ENCODE measurements at regions not wholly inside any gene's neighbourhood (a gene's known extent, or its start where the extent isn't known, plus 50 kb on each side); places are given as distances from the start of the nearest gene placed in this dataset.

DNA sequence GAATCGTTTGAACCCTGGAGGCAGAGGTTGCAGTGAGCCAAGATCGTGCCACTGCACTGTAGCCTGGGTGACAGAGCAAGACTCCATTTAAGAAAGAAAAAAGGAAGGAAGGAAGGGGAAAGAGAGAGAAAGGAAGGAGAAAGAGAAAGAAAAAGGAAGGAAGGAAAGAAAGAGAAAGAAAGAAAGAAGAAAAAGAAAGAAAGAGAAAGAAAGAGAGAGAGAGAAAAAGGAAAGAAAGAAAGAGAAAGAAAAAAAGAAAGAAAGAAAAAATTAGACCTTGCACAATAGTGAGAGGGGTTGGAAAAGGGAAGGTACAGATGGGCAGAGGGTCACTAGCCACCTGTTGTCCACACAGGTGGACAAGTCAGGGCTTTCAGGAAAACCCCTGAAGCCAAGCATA lies 57.6 kb upstream of the RTL6 start:
- no peak for DNase-seq (ENCODE audit: low spot score)

GRCh38 chr22:44555046-44555445 lies 57.0 kb upstream of the RTL6 start:
- no peak for DNase-seq (ENCODE audit: low spot score)

GRCh38 chr22:44554411-44554810 lies 56.4 kb upstream of the RTL6 start:
- no peak for DNase-seq (ENCODE audit: low spot score)

GRCh38 chr22:44550711-44551491 lies 52.9 kb upstream of the RTL6 start:
- peak; percentile 37 for DNase-seq (ENCODE audit: low spot score)

DNA sequence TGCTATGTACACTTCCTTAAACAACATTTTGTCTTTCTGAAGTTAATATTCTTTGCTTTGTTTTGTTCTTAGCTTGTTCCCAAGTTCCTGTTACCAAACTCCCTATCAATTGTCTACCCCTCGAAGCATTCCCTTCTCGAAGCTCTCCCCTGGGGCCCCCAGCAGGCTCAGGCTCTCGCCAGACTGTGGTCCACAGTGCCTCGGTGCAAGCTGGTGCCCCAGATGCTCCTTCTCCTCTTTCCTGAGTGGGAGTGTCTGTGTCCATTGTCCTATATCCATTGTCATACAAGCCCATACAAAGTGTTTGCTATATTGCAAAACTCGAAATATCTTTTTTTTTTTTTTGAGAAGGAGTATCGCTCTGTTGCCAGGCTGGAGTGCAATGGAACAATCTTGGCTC lies 51.7 kb upstream of the RTL6 start:
- DNase-seq (ENCODE audit: low spot score): no peak

DNA sequence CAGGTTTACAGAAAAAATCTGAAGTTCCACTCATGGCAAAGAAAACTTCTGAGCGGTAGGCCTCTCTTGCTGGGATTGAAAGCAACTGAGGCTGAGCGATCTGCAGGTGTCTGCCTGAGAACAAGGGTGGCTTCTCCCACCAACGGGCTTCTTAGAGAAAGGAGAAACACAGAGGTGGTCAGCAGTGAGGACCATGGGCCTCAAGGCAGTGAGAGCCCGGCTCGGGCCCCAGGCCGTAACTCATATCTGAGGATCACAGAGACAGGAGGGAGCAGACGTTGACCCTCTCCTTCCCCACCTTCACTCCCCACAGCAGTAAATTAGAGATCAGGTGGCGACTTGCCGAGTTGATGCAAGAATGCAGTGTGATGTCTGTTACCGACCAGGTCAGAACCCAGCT lies 50.9 kb upstream of the RTL6 start:
- DNase-seq (ENCODE audit: low spot score): no peak
